ENCODE measurements at regions not wholly inside any gene's neighbourhood (a gene's known extent, or its start where the extent isn't known, plus 50 kb on each side); places are given as distances from the start of the nearest gene placed in this dataset.
"Not testable (repeated sequence)": the region's sequence is repeated elsewhere in the genome, so short reads cannot be mapped to it uniquely, and the experiment has no call there.

DNA sequence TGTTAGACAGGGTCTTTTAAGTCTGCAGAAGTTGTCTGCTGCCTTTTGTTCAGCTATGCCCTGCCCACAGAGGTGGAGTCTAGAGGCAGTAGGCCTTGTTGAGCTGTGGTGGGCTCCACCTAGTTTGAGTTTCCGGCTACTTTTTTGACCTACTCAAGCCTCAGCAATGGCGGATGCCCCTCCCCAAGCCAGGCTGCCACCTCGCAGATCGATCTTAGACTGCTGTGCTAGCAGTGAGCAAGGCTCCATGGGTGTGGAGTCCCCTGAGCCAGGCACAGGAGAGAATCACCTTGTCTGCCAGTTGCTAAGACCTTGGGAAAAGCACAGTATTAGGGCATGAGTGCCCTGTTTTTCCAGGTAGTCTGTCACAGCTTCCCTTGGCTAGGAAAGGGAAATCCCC is 664.6 kb upstream of the DPPA4 start:
- DNase-seq (ENCODE audit: low read depth): not testable (repeated sequence)

- DNase-seq (ENCODE audit: low read depth): no peak
Measured at GRCh38 chr3:110006913-110007312, 669.6 kb upstream of the DPPA4 start.

DNA sequence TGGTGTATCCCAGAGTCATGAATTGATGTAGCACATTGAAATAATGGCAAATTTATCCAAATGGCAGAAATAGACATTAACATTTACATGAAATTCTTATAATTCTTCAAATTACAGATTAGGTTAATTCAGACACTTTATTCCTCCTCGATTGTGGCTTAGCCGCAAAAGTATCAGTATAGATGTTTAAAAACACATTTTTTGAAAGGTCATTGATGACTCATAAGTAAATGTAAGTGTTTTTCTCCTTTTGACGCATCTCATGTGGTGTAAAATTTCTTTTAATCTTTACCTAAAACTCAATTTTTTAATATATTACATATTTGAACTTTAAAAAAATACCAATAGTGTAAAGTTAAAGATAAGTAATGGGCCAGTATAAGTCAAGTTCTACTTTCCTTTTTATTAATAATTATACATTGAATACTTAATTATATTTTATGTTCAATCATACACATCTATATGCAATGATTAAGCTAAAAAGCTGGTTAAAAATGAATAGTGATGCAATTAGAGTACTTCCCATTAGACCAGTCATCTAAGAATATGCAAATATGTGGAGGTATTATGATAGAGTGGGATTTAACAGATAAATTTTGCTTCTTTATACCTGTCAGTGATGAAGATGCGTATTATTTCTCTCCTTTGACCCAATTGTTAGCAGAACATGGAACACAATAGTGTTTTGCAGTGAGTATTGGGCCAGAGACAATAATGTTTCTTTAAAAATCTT is 678.1 kb upstream of the DPPA4 start:
- DNase-seq (ENCODE audit: low read depth): no peak

GRCh38 chr3:110016235-110016815 is 679.0 kb upstream of the DPPA4 start:
- no peak for DNase-seq (ENCODE audit: low read depth)

DNA sequence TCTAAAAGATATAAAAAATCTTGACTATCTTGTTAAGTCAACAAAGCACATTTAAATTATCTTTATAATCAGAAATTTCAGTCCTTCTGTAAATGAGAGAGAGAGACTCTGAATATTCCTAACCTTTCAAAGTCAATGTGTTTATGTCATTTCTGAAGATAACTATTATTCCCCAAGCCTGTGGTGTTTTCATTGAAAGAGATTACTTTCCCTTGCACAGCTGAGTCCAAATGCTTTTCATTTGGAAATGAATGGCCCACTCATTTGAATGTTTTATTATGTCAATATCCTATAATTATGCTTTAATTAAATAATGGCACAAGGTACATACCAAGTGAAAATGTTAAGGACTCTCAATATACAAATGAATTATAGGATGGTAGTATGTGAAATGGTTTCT is 680.0 kb upstream of the DPPA4 start:
- DNase-seq (ENCODE audit: low read depth): no peak

DNA sequence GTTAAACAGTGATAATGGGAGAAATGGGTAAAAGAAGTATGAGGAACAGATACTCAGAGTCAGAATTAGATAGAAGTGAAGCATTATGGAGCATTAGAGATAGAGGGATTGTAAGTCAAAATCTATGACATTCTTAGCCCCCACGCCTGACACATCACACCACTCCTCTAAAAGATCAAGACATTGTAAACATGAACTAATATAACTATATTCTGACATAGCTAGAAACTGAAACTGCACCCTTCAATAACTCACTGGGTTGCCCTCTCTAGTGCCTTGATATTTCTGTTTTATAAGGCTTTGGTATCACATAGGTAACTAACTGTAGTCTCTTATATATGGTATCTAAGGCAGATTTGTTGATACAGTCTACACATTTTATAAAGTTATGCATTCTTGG is 684.3 kb upstream of the DPPA4 start:
- no peak for DNase-seq (ENCODE audit: low read depth)

DNA sequence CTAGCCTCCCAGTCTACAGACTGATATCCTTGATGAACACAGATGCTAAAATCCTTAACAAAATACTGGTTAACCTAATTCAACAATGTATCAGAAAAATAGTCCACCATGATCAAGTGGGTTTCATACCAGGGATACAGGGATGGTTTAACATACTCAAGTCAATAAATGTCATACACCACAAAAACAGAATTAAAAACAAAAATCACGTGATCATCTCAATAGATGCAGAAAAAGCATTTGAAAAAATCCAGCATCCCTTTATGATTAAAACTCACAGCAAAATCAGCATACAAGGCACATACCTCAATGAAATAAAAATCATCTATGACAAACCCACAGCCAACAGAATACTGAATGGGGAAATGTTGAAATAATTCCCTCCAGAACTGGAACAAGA is 685.7 kb upstream of the DPPA4 start:
- not testable (repeated sequence) for DNase-seq (ENCODE audit: low read depth)

DNA sequence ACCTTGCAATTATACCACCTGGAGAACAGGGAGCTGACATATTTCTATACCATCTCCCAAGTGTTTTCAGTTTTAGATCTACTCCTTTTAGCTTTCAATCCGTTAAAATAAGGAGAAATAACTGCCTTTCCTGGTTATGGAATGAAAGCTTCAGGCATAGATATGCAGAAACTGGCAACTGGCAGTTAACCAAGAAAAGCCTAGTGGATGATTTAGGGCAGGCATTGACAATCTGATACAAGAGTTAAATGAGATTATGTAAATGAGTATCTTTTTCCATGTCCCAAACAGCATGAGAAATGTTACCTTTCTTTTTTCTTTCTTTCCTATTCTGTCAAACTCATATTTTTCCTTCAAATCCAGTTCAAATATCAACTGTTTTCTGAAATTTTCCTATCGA is 689.1 kb upstream of the DPPA4 start:
- DNase-seq (ENCODE audit: low read depth): no peak

DNA sequence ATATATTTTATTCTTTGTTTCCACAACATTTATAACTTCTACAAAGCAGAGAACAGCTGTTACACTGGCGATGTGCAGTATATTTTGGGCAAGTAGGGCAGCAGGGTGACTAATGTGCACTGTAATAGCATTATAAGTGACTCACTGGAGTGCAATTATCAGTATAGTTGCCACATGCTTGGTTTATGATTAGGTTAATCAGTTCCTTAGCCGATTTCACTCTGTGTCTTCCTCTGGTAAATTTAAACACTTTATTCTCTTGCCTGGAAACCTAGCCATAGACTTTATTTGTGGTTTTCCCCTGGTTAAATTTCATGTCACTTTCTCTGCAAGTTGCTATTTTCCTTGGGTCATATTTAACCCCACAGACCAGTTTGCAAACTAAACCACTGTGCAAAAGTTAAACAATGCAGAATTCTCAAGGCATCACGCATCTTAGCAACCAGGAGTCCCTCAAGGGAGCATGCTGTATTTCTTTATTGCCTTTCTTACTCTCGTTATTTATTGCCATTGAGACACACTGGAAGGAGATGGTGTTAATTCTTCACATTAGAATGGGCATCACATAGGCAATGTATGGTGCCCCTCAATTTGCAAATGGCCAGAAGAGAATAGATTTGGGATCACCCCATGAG is 690.2 kb upstream of the DPPA4 start:
- DNase-seq (ENCODE audit: low read depth): no peak

- DNase-seq (ENCODE audit: low read depth): no peak
Measured at GRCh38 chr3:110031975-110032374, 694.6 kb upstream of the DPPA4 start.

DNA sequence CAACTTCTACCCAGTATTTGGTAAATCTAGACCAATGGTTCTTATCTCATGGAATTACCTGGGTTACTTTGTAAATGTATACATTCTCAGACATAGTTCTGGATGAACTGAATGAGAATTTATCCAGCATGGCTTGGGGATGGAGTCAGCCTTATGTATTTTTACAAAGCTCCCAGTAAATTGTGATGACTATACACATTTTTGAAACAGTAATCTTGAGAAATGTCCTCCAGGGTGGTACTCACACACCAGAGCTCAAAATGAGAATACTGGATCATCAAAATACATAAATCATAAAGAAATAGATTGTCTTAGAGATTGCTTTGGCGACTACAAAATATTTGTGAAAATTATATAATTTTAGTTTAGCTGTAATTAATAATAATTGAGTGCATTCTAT is 722.1 kb upstream of the DPPA4 start:
- DNase-seq (ENCODE audit: low read depth): no peak

DNA sequence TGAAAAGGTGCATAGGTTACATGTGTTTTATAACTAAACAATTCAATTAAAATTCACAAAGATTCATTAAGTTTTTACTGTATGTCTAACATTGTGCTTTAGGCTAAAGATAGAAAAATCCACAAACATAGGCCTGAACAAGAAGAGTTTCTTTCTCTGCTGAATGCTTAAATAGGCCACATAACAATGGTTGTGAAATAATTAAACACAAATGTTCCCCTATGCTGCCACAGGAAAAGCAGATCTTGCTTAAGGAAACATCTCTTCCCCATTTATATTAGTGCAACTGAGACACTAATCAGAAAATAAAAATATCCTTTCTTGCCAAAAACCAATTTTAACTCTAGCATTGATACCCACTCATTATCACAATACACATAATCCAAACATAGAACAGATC is 725.4 kb upstream of the DPPA4 start:
- DNase-seq (ENCODE audit: low read depth): no peak

- no peak for DNase-seq (ENCODE audit: low read depth)
Measured at GRCh38 chr3:110063178-110063577, 725.8 kb upstream of the DPPA4 start.

GRCh38 chr3:110066206-110066605 is 728.9 kb upstream of the DPPA4 start:
- DNase-seq (ENCODE audit: low read depth): no peak

- no peak for DNase-seq (ENCODE audit: low read depth)
Measured at GRCh38 chr3:110067527-110067926, 730.2 kb upstream of the DPPA4 start.

DNA sequence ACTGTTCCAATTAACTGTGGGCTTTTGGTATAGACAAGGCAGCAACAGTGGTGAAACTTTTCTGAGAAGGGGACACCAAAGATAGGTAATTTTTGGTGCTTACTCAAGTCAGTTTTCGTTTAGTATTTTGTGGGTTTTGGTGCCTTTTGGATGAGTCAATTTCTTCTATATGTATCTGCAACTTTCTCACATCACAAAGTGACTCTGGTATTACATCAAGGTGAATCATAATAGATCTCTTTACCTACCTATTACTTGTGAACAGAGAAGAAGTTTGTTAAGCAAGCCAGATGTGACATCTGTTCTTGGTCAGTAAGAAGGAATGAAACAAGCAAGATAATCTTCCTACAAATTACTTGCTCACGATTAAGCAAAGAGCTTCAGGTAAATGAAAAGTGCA is 732.4 kb upstream of the DPPA4 start:
- no peak for DNase-seq (ENCODE audit: low read depth)

GRCh38 chr3:110070161-110070916 is 733.0 kb upstream of the DPPA4 start:
- DNase-seq (ENCODE audit: low read depth): no peak

GRCh38 chr3:110074095-110074494 is 736.7 kb upstream of the DPPA4 start:
- DNase-seq (ENCODE audit: low read depth): no peak

- DNase-seq (ENCODE audit: low read depth): no peak
Measured at GRCh38 chr3:110077093-110077492, 739.7 kb upstream of the DPPA4 start.

GRCh38 chr3:110093411-110093810 is 756.1 kb upstream of the DPPA4 start:
- DNase-seq (ENCODE audit: low read depth): no peak

GRCh38 chr3:110093812-110094401 is 756.6 kb upstream of the DPPA4 start:
- DNase-seq (ENCODE audit: low read depth): no peak

GRCh38 chr3:110099711-110100110 is 762.4 kb upstream of the DPPA4 start:
- no peak for DNase-seq (ENCODE audit: low read depth)

DNA sequence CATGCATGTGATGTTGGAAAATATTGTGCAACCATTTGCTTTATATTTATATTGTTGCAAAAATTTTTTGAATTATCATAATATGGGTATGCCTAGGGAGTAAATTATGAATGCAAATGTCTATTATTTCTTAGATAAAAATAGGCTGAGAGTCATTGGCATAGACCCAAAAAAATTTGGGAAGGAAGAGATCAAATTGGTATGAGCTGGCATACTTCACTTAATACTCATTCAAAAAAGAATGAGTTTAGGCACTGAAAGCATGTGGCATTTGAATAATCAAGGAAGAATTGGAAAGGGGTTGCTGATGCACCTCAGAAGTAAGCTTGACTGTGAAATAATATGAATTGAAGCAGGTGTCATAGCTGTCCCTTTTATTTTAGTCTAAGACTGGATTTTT is 764.0 kb upstream of the DPPA4 start:
- no peak for DNase-seq (ENCODE audit: low read depth)

Data from stimulated activated CD8-positive, alpha-beta memory T cell treated with anti-CD3 and anti-CD28 coated beads, Interleukin-4, amount 100 ng/mL, for 24 hours (primary cell).